HL-60 (cell line): ENCODE measurements at regions not wholly inside any gene's neighbourhood (a gene's known extent, or its start where the extent isn't known, plus 50 kb on each side); places are given as distances from the start of the nearest gene placed in this dataset.

Experiments used
- GABPA ChIP-seq: IDR thresholded peaks from 2 replicates; pipeline ENCODE4 v1.6.1; 2012; ENCODE audit warnings: low read depth
- POLR2AphosphoS5 ChIP-seq: IDR thresholded peaks from 2 replicates; pipeline ENCODE4 v1.6.1; 2012; ENCODE audit warnings: low read depth
- SPI1 ChIP-seq: IDR thresholded peaks from 2 replicates; pipeline ENCODE4 v1.6.1; 2012; ENCODE audit warnings: low read depth, mild to moderate bottlenecking, borderline replicate concordance
- TF ChIP-seq, protein P1 (sequence below): IDR thresholded peaks from 2 replicates; pipeline ENCODE4 v1.6.1; 2012; ENCODE audit warnings: low read depth; ENCODE audit not compliant: insufficient replicate concordance
- TF ChIP-seq, protein P2 (sequence below): IDR thresholded peaks from one replicate; pipeline ENCODE4 v1.5.1; 2011; ENCODE audit warnings: low read length, control low read depth, inconsistent platforms; ENCODE audit not compliant: insufficient read depth

DNA sequence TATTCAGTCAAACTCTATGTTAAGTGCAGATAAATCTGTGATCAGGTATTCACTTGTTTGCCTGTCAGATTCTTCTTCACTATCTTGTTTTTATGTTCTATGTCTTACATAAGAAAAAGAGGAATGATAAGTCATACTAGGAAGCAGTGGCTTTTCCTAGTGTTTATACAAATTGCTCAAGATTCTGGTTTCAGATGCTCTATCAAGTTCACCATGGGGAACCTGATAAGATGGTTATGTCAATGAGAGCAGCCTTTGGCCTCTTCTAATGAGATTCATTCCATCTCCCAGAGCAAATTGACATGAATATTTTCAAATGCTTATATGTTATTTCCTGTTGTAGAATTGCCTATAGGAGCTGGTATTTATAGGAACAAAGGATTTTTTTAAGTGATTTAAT is 218.8 kb upstream of the TMPRSS15 start:
- TF ChIP-seq, protein P1, sequence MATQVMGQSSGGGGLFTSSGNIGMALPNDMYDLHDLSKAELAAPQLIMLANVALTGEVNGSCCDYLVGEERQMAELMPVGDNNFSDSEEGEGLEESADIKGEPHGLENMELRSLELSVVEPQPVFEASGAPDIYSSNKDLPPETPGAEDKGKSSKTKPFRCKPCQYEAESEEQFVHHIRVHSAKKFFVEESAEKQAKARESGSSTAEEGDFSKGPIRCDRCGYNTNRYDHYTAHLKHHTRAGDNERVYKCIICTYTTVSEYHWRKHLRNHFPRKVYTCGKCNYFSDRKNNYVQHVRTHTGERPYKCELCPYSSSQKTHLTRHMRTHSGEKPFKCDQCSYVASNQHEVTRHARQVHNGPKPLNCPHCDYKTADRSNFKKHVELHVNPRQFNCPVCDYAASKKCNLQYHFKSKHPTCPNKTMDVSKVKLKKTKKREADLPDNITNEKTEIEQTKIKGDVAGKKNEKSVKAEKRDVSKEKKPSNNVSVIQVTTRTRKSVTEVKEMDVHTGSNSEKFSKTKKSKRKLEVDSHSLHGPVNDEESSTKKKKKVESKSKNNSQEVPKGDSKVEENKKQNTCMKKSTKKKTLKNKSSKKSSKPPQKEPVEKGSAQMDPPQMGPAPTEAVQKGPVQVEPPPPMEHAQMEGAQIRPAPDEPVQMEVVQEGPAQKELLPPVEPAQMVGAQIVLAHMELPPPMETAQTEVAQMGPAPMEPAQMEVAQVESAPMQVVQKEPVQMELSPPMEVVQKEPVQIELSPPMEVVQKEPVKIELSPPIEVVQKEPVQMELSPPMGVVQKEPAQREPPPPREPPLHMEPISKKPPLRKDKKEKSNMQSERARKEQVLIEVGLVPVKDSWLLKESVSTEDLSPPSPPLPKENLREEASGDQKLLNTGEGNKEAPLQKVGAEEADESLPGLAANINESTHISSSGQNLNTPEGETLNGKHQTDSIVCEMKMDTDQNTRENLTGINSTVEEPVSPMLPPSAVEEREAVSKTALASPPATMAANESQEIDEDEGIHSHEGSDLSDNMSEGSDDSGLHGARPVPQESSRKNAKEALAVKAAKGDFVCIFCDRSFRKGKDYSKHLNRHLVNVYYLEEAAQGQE = no peak
- TF ChIP-seq, protein P2, sequence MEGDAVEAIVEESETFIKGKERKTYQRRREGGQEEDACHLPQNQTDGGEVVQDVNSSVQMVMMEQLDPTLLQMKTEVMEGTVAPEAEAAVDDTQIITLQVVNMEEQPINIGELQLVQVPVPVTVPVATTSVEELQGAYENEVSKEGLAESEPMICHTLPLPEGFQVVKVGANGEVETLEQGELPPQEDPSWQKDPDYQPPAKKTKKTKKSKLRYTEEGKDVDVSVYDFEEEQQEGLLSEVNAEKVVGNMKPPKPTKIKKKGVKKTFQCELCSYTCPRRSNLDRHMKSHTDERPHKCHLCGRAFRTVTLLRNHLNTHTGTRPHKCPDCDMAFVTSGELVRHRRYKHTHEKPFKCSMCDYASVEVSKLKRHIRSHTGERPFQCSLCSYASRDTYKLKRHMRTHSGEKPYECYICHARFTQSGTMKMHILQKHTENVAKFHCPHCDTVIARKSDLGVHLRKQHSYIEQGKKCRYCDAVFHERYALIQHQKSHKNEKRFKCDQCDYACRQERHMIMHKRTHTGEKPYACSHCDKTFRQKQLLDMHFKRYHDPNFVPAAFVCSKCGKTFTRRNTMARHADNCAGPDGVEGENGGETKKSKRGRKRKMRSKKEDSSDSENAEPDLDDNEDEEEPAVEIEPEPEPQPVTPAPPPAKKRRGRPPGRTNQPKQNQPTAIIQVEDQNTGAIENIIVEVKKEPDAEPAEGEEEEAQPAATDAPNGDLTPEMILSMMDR = no peak
- TF ChIP-seq SPI1 (no peak), POLR2AphosphoS5 (no peak), GABPA (no peak)
